HG03575 (cell line): ENCODE measurements at regions not wholly inside any gene's neighbourhood (a gene's known extent, or its start where the extent isn't known, plus 50 kb on each side); places are given as distances from the start of the nearest gene placed in this dataset.

ENCODE experiments used
- ATAC-seq: cut with Tn5 transposase; IDR thresholded peaks from one replicate; pipeline ENCODE4 v1.9.1; 2021; ENCODE audit not compliant: unreplicated experiment, insufficient number of reproducible peaks, low FRiP score; ENCODE audit errors: extremely low read depth

DNA sequence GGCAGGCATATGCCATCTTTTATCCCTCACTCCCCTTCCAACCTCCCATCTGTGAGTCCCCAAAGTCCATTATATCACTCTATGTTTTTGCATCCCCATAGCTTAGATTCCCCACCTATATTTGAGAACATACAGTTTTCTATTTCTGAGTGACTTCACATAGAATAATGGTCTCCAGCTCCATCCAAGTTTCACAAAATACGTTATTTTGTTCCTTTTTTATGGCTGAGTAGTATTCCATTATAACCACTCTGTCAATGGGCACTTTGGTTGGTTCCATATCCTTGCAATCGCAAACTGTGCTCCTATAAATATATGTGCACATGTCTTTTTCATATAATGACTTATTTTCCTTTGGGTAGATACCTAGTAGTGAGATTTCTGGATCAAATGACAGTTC is 178.6 kb downstream of the GAS1 start:
- no peak for ATAC-seq

DNA sequence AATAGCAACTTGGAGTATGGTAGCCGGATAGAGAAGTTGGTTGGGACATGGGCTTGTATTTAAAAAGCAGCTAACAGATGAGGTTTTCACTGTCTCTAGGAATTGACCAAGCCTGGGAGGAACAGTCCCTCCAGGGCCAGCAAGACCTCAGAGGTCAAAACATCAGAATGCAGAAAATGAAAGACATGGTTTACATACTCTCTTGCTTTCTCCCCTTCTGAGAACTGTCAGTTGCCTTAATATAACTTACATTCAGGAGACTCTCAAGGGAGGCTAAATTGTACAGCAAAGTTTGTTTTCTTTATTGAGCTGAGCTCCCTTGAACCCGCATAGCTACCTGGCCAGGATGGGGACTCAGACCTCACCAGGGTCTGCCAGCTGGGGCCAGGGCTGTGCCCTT is 179.3 kb downstream of the GAS1 start:
- ATAC-seq = no peak

DNA sequence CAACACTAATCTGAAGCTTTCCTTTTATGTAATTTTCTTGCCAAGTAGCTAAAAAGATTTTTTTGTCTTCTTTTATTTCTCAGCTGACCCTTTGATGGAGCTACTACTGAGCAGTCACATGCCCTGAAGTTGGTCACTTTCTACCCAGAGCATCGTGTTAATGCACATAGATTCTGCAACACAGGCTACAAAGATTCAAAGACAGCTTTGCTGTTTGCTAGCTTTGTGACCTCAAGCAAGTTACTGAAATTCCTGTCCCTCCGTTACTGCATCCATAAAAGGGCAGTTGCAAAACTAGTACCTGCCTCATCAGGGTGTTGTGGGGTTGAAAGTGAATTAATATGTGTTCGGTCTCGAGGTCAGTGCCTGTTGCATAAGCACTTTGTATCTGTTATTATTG is 179.9 kb downstream of the GAS1 start:
- ATAC-seq = no peak

DNA sequence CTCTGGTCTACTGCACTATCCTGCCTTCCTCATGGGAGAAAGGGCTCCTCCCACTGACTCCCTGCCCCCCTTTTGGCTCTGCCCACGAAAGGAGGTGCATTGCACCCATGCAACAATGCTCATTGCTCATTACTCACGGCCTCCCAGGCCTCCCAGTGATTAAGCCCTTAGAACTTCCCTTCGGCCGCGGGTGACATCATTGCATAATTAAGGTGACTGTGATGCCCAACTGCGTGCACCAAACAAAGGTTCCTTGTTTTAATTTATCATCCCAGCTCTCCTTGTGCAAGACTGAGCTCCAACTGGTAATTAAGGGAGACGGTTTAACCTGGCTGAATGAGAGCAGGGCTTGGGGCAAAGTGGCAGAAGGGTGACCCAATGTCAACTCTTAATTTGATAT is 180.4 kb downstream of the GAS1 start:
- no peak for ATAC-seq

DNA sequence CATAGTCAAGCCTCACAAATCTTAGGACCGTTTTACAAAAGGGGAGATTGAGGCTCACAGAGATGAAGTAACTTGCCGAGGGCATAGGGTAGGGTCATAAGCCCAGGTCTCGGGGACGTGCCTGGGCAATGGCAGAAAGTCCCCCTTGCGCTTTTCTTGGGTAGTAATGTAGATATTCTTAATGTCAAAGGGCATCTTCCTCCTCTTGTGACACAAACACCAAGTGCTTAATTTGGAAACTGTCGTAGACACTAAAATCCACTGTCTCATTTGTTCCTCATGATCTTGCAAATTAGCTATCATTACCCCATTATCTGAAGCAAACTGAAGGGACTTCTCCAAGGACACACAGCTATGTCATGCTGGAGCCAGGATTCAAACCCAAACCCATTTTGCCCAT is 180.8 kb downstream of the GAS1 start:
- no peak for ATAC-seq

DNA sequence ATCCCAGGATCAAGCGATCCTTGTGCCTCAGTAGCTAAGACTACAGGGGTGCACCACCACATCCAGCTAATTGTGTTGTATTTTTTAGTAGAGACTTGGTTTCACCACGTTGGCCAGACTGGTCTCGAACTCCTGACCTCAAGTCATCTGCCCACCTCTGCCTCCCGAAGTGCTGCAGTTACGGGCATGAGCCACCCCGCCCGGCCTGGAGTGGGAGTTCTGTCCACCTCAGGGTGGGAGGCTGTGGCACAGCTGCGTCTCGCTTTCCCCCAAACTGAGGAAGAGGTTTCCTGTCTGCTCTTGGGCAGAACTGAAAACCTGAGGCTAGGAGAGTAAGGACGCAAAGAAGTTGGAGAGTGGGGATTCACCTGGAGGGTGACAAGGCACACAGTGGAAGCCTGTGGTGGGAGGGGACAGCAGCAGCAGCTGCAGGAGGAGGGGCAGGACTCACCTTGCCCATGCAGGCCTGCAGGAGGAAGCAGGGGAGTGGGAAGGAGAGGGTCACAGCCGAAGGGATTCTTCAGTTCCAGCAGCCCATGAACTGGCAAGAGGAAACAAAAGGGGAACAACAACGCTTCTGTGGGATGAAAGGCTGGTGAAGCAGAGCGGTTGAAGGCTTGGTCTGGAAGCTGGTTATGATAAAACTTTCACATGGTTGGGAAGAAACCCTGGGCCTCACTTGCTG is 181.4 kb downstream of the GAS1 start:
- no peak for ATAC-seq

DNA sequence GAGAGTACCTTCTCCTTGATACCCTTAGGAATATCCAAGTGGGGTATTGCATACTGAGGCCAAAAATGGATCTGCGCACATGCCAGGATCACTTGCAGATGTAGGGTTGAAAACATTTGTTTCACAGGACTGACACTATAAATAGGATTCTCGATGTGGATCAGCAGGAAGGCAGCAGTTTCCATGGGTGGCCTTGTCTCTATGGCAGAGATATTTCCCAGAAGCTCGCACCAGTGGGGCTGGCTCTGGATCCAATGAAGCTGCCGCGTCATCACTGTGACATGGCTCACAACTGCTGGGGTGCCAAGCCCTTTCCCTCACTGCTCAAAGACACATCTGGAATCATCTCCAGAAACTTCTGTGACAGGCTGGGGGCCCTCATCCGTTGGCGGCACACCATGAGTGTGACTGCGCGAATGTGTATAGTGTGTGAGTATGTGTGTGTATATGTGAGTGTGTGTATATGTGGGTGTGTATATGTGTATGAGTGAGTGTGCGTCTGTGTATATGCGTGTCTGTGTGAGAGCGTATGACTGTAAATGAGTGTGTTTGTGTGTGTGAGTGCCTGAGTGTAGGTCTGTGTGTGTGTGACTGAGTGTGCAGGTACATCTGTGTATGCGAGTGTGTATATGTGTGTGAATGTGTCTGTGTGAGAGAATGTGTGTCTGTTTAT is 182.5 kb downstream of the GAS1 start:
- ATAC-seq = no peak

DNA sequence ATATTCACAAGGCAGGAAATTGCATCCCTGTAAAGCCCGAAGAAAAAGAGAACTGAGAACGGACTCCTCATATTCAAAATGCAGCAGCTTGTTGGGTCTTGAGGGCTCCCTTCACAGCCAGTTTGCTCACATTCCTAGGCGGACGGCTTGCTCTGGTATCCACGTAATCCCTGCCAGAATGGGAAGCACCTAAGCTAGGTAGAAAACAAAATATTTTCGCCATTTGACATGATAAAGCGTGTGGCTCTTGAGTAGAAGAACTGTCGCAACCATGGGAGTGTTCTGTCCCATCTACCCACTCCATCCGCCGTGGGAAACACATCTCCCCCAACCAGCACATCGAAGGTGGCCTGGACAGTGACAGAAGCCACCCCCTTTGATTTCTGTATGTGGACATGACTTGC is 183.1 kb downstream of the GAS1 start:
- no peak for ATAC-seq

DNA sequence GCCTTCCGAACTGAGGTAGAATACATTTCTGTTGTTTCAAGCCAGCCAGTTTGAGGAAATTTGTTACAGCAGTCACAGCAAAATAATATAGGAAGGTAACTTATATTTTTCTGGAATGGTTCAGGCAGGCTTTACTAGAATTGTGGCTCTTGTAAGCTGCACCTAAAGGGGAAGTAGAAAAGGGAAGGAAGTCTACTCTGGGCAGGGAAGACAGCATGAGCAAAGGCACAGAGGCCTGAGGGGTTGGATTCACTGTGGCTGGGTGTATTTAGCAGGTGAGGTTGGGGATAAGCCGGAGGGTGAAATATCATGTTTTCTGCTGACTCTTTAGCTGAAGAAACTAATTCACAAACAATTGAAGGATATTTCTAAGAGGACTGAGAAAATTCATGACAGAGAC is 183.5 kb downstream of the GAS1 start:
- ATAC-seq = no peak

DNA sequence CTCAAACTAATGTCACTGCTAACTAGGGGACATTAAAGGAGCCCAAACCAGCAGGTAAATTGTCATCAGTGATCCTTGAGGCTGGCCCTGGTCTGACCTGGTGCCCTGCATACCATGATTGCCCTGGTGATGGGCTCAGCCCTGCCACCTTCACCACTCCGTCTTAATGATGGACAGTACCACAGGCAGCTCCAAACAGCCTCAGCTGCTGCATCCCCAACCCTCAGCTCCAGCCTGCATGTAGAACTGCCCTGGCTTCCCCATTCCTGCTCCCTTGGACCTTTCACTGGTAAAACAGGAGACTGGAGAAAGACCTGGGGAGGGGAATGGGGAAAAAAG is 190.0 kb downstream of the GAS1 start:
- no peak for ATAC-seq

DNA sequence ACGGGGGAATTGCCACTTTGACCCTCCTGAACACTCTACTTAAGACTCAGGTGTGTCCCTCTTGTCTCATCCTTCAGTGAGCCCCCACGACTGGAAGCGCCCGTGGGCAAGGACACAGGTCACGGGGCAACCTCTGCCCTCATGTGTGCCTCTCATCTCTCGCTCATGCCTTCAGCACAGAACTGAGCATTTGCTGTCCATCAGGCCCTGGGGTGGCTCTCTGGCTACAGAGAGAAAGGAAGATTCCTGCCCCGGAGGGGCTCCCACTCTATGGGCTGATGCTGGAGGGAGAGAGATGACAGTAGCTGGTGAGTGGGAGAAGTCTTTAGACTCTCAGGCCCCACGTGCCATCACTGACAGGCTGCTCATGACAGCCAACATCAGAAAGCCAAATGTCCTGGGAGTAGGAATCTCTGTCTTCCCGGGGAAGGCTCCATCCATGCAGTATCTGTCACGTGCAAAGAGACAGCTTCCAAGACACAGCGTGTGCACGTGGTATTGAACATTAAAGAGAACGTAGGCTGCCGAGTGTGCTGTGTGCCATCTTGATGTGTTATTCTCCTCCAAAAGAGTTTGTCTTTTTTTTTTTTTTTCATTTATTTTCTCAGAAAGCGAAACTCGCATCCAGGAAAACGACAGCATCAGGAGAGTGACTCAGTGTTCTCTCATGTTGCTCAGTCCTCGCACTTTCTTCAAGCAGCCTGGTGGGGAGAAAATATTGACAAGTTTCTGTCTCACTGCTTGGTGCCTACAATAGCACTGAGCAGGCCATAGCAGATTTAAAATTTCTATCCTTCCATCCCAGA is 190.5 kb downstream of the GAS1 start:
- no peak for ATAC-seq

DNA sequence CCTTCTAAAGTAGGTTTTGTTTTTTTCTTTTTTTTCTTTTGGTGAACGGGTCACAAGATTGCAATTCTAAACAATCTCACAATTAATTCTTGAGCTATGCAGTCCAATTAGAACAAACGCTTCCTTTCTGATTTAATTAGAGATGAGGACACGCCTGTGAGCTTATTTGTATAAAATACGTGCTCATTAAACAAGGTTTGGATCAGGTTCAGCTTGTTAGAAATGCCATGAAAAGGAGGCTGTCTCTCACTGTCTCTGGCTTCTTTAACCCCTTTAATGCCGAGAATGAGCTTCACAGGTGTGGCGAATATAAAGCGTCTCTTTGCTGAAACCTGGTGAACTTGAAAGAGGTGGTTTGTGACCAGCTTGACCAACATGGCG is 191.8 kb downstream of the GAS1 start:
- ATAC-seq = no peak

DNA sequence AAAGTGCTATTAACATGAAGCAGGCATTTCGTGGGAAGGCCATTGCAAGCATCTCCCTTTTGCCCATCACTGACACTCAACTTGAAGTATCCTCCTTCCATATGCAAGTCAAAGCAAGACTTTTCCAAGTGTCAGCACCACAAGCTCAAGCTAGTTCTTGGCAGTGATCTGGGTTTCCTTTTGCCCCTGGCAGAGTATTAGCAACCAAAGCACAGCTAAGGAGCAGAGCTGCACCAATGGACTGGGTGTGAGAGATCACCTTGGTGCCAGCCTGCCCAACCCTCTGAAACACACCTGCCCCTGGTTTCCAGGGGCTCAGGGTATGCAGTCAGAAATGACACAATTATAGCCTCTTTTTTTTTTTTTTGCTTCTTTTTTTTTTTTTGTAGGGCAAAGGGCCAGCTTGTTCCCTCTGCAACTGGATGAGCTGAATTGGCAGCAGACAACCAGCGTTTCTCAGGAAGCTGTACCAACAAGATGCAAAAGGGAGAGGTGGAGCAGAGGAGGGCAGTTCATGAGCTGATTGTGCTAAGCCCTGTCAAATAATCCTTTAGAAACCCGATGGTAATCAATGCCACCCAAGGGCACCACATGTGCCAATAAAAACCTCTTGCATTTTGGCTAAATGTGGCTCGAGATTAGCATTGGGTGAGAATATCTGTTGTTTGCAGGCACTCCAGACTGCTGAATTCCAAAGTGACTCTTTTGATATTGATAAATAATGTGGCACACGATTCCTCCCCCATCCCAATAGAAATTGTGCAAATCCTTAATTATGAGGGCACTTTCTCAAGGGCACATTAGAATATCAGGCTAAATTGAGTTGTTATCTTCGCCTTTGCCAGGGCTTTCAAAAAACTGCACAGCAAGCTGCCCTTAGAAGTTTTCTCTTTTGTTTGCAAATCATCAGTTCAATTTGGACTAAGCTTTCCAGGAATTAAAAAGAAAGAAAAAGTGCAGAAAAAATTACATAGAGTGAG is 192.4 kb downstream of the GAS1 start:
- ATAC-seq = no peak

DNA sequence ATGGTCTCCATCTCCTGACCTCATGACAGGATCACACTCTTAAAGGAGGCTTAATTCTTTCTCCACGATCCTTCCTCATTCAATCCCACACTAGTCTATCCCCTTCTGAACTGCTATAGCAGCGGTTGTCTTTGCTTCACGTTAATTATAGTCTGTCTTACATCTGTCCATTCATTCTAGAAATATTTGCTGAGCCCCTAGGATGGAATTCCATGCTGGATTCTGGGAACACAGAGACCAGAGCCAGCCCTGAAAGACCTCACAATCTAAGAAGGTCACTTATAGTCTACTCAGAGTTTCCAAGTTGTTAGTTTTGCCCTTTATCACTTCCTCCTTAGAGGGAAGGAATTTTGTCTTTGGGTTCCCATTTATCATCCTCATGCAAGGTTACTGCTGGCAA is 193.5 kb downstream of the GAS1 start:
- no peak for ATAC-seq

DNA sequence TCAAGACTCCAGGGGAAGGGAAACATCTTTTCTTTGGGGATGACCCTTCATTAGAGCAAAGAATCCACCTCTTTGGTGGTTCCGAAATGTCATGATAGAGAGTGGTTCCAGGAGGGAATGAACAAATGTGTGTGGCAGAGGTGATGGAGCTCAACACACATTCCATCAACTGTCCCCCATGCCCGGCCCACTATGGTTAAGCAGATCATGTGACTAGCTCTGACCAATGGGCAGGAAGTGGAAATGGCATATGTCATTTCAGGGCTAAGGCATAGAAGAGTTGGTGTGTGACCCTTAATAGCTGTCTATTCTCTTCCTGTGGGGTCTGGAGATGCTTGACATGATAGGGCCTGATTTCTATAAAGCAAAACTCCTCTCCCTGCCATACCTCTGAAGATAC is 194.6 kb downstream of the GAS1 start:
- ATAC-seq = no peak

DNA sequence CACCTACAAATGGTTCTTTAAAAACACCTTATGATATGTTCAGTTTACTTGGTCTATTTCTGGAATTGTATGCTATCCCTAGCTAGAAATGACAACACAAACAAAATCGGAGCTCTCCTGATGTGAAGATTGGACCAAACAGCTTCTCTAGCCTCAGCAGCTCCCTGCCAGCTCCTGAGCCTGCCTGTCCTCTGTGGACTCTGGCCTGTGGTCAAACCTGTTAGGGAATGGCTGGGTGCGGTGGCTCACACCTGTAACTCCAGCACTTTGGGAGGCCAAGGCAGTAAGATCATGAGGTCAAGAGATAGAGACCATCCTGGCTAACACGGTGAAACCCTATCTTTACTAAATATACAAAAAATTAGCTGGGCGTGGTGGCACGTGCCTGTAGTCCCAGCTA is 195.3 kb downstream of the GAS1 start:
- no peak for ATAC-seq

DNA sequence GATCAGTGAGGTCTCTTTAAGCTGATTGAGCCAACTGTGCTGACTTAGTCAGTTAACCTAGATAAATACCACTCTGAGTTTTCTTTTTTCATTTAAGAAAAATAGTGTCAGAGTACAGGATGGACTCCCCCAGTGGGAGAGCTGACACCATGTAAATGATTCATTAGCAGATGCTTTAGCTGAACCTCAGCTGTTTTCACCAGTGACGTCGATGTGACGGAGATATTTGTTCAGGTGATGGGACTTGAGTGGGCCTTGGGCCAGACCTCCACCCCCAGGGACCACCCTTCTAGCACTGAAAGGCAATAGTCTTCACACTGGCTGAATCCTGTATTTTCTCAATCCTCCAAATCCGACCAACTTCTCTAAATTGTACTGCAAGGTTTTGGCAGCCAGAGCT is 196.1 kb downstream of the GAS1 start:
- no peak for ATAC-seq

DNA sequence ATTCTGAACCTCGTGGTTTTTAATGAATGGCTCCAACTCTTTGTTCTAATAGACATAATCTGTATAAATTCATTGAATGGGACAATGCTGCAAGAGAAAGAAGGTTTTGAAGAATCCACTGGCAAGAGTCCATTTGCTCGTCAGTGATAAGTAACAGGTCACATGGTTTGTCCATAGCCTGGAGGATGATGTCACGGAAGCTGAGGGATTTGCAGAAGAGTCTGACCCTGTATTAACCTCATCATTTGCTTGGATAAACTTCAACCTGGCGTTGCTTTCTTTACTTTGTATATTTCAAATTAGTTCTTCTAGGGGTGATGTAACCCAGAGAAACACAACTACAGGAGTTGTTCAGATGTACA is 197.4 kb downstream of the GAS1 start:
- no peak for ATAC-seq

DNA sequence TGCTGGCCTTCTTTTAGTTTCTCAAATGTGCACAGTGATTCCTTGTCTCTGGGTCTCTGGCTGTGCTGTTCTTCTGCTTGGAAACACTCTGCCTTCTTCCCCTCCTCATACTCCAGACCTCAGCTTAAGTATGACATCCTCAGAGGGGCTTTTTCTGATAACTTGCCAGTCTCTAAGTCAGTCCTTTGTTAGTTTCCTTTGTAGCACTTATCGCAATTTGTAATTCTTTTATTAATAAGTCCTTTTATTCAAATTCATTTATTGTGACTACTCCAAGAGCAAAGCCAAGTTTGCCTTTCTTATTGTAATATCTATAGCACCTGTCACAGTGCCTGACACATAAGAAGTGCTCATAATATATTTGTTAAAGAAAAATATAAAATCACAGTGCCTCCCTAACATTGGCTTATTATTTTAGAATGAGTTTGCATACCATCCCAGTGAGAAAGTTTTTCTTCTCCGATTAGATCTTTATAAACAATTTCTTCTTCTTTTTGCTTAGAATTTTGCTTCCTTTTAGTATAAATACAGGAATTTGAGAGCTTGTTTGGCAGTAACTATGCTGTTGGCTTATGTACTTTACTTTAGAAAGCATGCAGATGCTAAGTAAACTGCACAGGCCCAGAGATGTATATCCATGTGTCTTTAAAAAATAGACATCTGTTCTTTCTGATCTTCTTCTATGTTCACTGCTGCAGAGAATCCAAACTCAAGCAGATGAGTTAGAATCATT is 198.0 kb downstream of the GAS1 start:
- ATAC-seq = no peak
